ENCODE measurements at regions not wholly inside any gene's neighbourhood (a gene's known extent, or its start where the extent isn't known, plus 50 kb on each side); places are given as distances from the start of the nearest gene placed in this dataset.
"Not testable (repeated sequence)": the region's sequence is repeated elsewhere in the genome, so short reads cannot be mapped to it uniquely, and the experiment has no call there.

- Histone ChIP-seq H4K5ac (ENCODE audit: insufficient read length, low read depth, low read length) (peak overlapping the region; percentile 92), H2AK5ac (ENCODE audit: low read depth, low read length) (peak overlapping the region; percentile 71; the same call in 1 of the 2 replicates), H3K4ac (replicated peaks; ENCODE audit: insufficient read length, low read depth, low read length) (peak overlapping the region; percentile 19), H3K9ac (replicated peaks in 1 of 4; ENCODE audit: extremely low read depth in 1 of 4, low read depth in 3 of 4, low read length in 3 of 4) (0 out of 7 replicates have a peak overlapping the region, but pooled peaks of 1 of the 4 experiments have one; percentile 10), H3K18ac (ENCODE audit: extremely low read depth, low read length) (peak overlapping the region; percentile 91), H3K36me3 (ENCODE audit: control insufficient read depth in 2 of 4, insufficient read depth in 4 of 4, low read length in 3 of 4) (peaks cover 0 to 14% (median 7%) of the 10 kb centered on the region in 4 experiments; a peak in 3 of 8 replicates), H2BK12ac (ENCODE audit: low read depth, low read length) (peak overlapping the region; percentile 93), H2BK120ac (replicated peaks; ENCODE audit: low read depth, low read length) (peak overlapping the region; percentile 96), H3K4me1 (replicated peaks in 1 of 4; ENCODE audit: control insufficient read depth in 3 of 4, insufficient read depth in 4 of 4, low read length in 3 of 4) (peaks cover 11 to 33% (median 20%) of the 10 kb centered on the region in 4 experiments; a peak in 6 of 7 replicates), H3K56ac (replicated peaks; ENCODE audit: insufficient read length, low read depth, low read length) (peak overlapping the region; percentile 34), H2BK20ac (ENCODE audit: low read length) (peak overlapping the region; percentile 93), H2BK5ac (ENCODE audit: low read depth, low read length) (peak overlapping the region; percentile 97), H3K9me3 (ENCODE audit: insufficient read depth in 2 of 2, low read depth in 1 of 2, low read length in 1 of 2) (peaks cover 8 to 12% of the 10 kb centered on the region in 2 experiments), H3K27ac (ENCODE audit: low read depth, low read length) (peak overlapping the region; percentile 16; the same call in 1 of the 2 replicates), H4K91ac (replicated peaks; ENCODE audit: insufficient read length, low read length) (peak overlapping the region; percentile 83)
- H3K79me1 ChIP-seq (ENCODE audit: low read depth, low read length); H3K23me2 ChIP-seq (ENCODE audit: low read depth, low read length); H3K4me2 ChIP-seq (ENCODE audit: insufficient read depth in 1 of 2, low read depth in 2 of 2, low read length in 2 of 2); H4K8ac ChIP-seq (ENCODE audit: extremely low read depth, insufficient read depth, low read length); H2BK15ac ChIP-seq (ENCODE audit: low read length); FAIRE-seq; H3K79me2 ChIP-seq (ENCODE audit: control insufficient read depth in 1 of 2, insufficient read depth in 2 of 2, low read length in 2 of 2); H2AFZ ChIP-seq (ENCODE audit: low read length); H3K23ac ChIP-seq (ENCODE audit: insufficient read length); H3K14ac ChIP-seq (ENCODE audit: insufficient read length); H3K4me3 ChIP-seq (ENCODE audit: extremely low read depth in 1 of 4, insufficient read depth in 2 of 4, low read depth in 3 of 4, low read length in 4 of 4); DNase-seq (ENCODE audit: low read depth in 1 of 2, low spot score in 2 of 2); H4K20me1 ChIP-seq (replicated peaks in 1 of 2; ENCODE audit: control insufficient read depth in 1 of 2, insufficient read depth in 2 of 2, low read length in 2 of 2); H3K27me3 ChIP-seq (replicated peaks in 1 of 4; ENCODE audit: control insufficient read depth in 3 of 4, extremely low read depth in 1 of 4, insufficient read depth in 3 of 4, low read length in 3 of 4): not testable (repeated sequence)
- ChIA-PET CTCF (ENCODE audit: partially characterized antibody) (interaction anchor here (1.2 kb wide), 1 partner anchor 44 kb away, joined by 6 read pairs; no protein-coding TSS in a partner anchor), POLR2A (ENCODE audit: partially characterized antibody) (interaction anchor here (1.0 to 1.4 kb wide), 4 partner anchors 30 to 69 kb away, joined by 3 to 7 read pairs (median 6); no protein-coding TSS in a partner anchor)
- peak; percentile 25 for TF ChIP-seq ASH2L (IDR thresholded peaks at IDR 0.05; ENCODE audit: low read length)
- WGBS, 2 experiments (ENCODE audit: extremely low coverage in 1 of 2, insufficient coverage in 1 of 2, insufficient read length in 1 of 2, insufficient replicate concordance in 2 of 2, low coverage in 1 of 2, low lambda C conversion rate in 2 of 2, missing lambda C conversion rate in 1 of 2), result 71% methylated on average over 14 of the region's 14 CpGs; no CpG with 5 or more reads in 1 of the 2 experiments
These were observed 85.1 kb upstream of the MSH6 start for GRCh38 chr2:47697681-47698435.

Data from H1 (cell line).